BE2C (cell line): ENCODE measurements at regions not wholly inside any gene's neighbourhood (a gene's known extent, or its start where the extent isn't known, plus 50 kb on each side); places are given as distances from the start of the nearest gene placed in this dataset.

Experiments
- DNase-seq: peaks from one replicate; pipeline ENCODE4 v3.0.0-alpha.2; 2020
- H3K27me3 ChIP-seq: fragments of 250-450 bp; sonication (Bioruptor Pico); 2 replicates; pipeline ENCODE4 v1.5.1; 2020; ENCODE audit warnings: mild to moderate bottlenecking
- H3K36me3 ChIP-seq: fragments of 250-450 bp; sonication (Bioruptor Pico); 2 replicates; pipeline ENCODE4 v1.5.1; 2020; ENCODE audit warnings: mild to moderate bottlenecking
- H3K4me1 ChIP-seq: fragments of 250-450 bp; sonication (Bioruptor Pico); 2 replicates; pipeline ENCODE4 v1.5.1; 2020
- H3K4me3 ChIP-seq: 2 replicates; pipeline ENCODE4 v1.5.1; 2011; ENCODE audit warnings: low read depth, low read length
- H3K9me3 ChIP-seq: fragments of 250-450 bp; sonication (Bioruptor Pico); 2 replicates; pipeline ENCODE4 v1.5.1; 2020
- TF ChIP-seq, protein P1 (sequence below): IDR thresholded peaks from 2 replicates; pipeline ENCODE4 v1.5.1; 2012; ENCODE audit warnings: mild to moderate bottlenecking, low read depth, low read length

DNA sequence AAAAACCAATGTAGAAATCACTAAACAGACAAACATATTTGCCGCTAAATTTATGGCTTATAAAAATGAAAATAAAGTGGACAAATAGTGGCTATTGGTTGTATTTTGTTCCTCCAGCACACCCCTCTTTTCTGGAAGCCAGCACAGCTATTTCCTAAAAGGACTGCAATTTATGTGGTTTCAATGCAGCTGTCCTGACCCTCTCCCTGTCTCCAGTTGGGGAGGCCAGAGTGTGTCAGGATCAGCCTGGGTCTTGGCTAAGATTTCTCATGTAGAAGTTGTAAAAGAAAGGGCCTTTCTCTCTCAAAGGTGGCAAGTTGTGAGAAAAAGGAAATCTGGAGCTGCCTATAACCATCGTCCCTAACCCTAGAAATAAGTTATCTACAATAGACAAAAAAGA is 165.6 kb downstream of the ALDH8A1 start:
- TF ChIP-seq, protein P1, sequence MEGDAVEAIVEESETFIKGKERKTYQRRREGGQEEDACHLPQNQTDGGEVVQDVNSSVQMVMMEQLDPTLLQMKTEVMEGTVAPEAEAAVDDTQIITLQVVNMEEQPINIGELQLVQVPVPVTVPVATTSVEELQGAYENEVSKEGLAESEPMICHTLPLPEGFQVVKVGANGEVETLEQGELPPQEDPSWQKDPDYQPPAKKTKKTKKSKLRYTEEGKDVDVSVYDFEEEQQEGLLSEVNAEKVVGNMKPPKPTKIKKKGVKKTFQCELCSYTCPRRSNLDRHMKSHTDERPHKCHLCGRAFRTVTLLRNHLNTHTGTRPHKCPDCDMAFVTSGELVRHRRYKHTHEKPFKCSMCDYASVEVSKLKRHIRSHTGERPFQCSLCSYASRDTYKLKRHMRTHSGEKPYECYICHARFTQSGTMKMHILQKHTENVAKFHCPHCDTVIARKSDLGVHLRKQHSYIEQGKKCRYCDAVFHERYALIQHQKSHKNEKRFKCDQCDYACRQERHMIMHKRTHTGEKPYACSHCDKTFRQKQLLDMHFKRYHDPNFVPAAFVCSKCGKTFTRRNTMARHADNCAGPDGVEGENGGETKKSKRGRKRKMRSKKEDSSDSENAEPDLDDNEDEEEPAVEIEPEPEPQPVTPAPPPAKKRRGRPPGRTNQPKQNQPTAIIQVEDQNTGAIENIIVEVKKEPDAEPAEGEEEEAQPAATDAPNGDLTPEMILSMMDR = no peak
- Histone ChIP-seq H3K27me3 (no peaks in the 10 kb centered on the region), H3K4me1 (peaks cover 6% of the 10 kb centered on the region; the same call in 1 of the 2 replicates), H3K9me3 (no peaks in the 10 kb centered on the region), H3K36me3 (no peaks in the 10 kb centered on the region), H3K4me3 (no peak overlapping the region)
- DNase-seq = no peak

DNA sequence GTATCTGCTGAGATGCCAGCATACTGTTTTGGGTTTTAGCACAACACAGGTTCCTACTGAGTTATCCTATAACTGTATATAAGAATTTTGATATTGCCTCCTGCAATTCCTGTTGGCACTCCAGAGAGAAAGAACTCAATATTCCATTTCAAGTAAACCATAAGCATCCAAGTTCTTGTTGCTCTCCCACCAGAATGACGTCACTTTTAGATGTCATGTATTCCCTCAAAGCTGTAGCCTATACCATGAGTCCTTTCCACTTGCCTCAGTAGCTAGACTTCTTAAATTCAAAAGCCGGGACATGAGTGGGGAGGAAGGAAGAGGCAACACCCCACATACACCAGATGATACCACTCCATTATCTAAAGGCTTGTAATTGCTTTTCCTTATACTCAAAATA is 171.5 kb downstream of the ALDH8A1 start:
- Histone ChIP-seq H3K36me3 (no peaks in the 10 kb centered on the region), H3K9me3 (no peaks in the 10 kb centered on the region), H3K4me1 (no peaks in the 10 kb centered on the region), H3K4me3 (no peak overlapping the region), H3K27me3 (no peaks in the 10 kb centered on the region)
- TF ChIP-seq, protein P1 = no peak
- no peak for DNase-seq

DNA sequence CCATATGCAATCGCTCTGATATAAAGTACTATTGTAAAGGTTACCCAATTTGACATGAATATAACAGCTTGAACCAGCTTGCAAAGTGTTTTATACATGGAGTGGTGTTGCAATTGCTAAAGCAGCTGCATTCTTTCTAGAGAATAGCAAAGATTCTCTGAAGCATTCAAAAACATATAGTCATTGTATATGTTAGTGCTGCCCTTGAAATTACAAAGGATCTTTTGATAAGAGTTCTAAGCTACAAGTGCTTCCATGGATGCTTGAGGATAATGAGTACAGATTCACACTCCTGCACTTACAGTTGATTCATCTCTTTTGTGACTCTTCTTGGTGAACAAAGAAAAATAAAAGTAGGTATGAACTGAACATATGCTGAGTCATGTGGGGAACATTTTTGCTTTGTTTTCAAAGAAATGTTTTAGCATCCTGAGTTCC is 175.7 kb downstream of the ALDH8A1 start:
- TF ChIP-seq, protein P1 = no peak
- no peak for DNase-seq
- Histone ChIP-seq H3K9me3 (no peaks in the 10 kb centered on the region), H3K27me3 (no peaks in the 10 kb centered on the region), H3K4me1 (no peaks in the 10 kb centered on the region), H3K4me3 (no peak overlapping the region), H3K36me3 (no peaks in the 10 kb centered on the region)

DNA sequence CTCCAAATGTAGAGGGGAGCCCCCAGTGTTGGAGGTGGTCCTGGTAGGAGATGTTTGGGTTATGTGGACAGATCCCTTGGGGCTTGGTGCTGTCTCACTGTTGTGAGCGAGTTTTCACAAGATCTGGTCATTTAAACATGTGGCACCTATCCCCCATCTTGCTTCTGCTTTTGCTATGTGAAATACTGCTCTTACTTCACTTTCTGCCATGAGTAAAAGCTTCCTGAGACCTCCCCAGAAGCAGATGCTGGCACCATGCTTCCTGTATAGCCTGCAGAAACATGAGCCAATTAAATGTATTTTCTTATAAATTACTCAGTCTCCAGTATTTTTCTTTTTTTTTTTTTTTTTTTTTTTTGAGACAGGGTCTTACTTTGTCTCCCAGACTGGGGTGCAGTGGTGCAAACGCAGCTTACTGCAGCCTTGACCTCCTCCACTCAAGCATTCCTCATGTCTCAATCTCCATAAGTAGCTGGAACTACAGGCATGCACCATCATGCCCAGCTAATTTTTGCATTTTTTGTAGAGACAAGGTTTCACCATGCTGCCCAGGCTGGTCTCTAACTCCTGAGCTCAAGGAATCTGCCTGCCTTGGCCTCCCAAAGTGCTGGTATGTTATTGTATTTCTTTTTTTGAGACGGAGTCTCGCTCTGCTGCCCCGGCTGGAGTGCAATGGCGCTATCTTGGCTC is 177.1 kb downstream of the ALDH8A1 start:
- H3K9me3 ChIP-seq = no peaks in the 10 kb centered on the region
- DNase-seq = no peak
- no peaks in the 10 kb centered on the region for H3K27me3 ChIP-seq
- TF ChIP-seq, protein P1 = no peak
- H3K4me3 ChIP-seq = no peak overlapping the region
- H3K4me1 ChIP-seq = no peaks in the 10 kb centered on the region
- H3K36me3 ChIP-seq = no peaks in the 10 kb centered on the region

DNA sequence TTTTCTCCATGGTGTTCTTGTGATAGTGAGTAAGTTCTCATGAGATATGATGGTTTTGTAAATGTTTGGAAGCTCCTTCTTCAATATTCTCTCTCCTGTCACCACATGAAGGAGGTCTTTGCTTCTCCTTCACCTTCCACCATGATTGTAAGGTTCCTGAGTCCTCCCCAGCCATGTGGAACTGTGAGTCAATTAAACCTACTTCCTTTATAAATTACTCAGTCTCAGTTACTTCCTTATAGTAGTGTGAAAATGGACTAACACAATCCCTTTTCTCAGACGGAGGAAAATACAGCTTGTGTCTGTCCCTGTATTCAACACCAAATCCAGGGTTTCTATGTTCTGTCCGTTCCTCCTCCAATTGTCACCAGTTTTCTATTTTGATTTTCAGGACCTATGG is 181.0 kb downstream of the ALDH8A1 start:
- no peaks in the 10 kb centered on the region for H3K27me3 ChIP-seq
- TF ChIP-seq, protein P1 = no peak
- H3K36me3 ChIP-seq = no peaks in the 10 kb centered on the region
- no peak for DNase-seq
- no peaks in the 10 kb centered on the region; the same call in 1 of the 2 replicates for H3K4me1 ChIP-seq
- H3K4me3 ChIP-seq = no peak overlapping the region
- H3K9me3 ChIP-seq = no peaks in the 10 kb centered on the region

DNA sequence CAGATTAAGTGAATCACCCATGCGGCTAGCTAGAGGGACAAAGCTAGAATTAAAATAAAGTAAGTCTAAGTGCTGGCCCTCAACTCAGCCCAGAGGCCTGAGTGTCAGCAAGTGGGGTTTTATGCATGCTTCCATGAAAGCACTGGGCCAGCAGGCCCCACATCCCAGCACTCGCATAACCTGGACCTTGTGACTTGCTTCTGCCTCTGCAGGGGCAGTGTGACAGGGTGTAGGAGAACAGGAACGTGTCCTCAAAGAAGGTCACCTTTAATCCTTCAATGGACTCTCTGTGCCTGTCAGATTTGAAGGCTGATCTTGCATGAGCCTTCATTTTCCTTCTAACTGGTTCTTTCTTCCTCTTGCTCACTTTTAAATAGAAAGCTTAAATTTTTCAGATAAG is 183.4 kb downstream of the ALDH8A1 start:
- no peaks in the 10 kb centered on the region for H3K36me3 ChIP-seq
- H3K27me3 ChIP-seq = no peaks in the 10 kb centered on the region
- no peak overlapping the region for H3K4me3 ChIP-seq
- no peak for DNase-seq
- H3K9me3 ChIP-seq = no peaks in the 10 kb centered on the region
- H3K4me1 ChIP-seq = no peaks in the 10 kb centered on the region; the same call in 1 of the 2 replicates
- TF ChIP-seq, protein P1 = no peak
